ENCODE measurements at regions not wholly inside any gene's neighbourhood (a gene's known extent, or its start where the extent isn't known, plus 50 kb on each side); places are given as distances from the start of the nearest gene placed in this dataset.

- TF ChIP-seq CTCF (IDR thresholded peaks at IDR 0.05 in 2 of 3, conservative IDR thresholded peaks at IDR 0.05 in 1 of 3; ENCODE audit: control insufficient read depth in 2 of 3, extremely low read depth in 1 of 3, insufficient read depth in 1 of 3, low read depth in 3 of 3, low read length in 3 of 3), result no peak
Observed at GRCh38 chr17:20823905-20824304, 218.9 kb downstream of the USP22 start (continued).

GRCh38 chr17:20825539-20825938 lies 217.3 kb downstream of the USP22 start:
- SMC1A ChIA-PET (ENCODE audit: uncharacterized antibody, unreplicated experiment), result no interaction called here
- no peak for ATAC-seq
- Histone ChIP-seq H3K79me2 (ENCODE audit: control insufficient read depth, insufficient read depth, low read length) (no peaks in the 10 kb centered on the region), H3K4me1 (ENCODE audit: control insufficient read depth, insufficient read depth, low read length) (no peaks in the 10 kb centered on the region), H3K36me3 (ENCODE audit: control insufficient read depth in 2 of 2, insufficient read depth in 2 of 2, low read length in 1 of 2) (no peaks in the 10 kb centered on the region), H4K20me1 (ENCODE audit: control insufficient read depth, insufficient read depth) (no peaks in the 10 kb centered on the region), H2AFZ (ENCODE audit: control insufficient read depth, low read depth, low read length) (no peak overlapping the region), H3K27me3 (replicated peaks in 1 of 2; ENCODE audit: control insufficient read depth in 2 of 2, insufficient read depth in 2 of 2, low read length in 1 of 2) (no peaks in the 10 kb centered on the region), H3K27ac (ENCODE audit: control insufficient read depth, insufficient read depth) (no peak overlapping the region), H3K9me3 (replicated peaks; ENCODE audit: control insufficient read depth, insufficient read depth, low read length) (no peaks in the 10 kb centered on the region), H3K4me2 (ENCODE audit: control insufficient read depth, insufficient read depth) (no peak overlapping the region), H3K9ac (ENCODE audit: control insufficient read depth, insufficient read depth, low read length) (no peak overlapping the region), H3K4me3 (no peak overlapping the region)
- intact Hi-C loops (cut with micrococcal nuclease; ENCODE audit: unreplicated experiment), result no loop called here
- no TSS peak for BruUV-seq (replicated peaks)
- CTCF ChIA-PET, result no interaction called here
- TF ChIP-seq ATF3 (IDR thresholded peaks at IDR 0.05; ENCODE audit: borderline replicate concordance, extremely low read depth, low read depth, low read length) (no peak), JUNB (IDR thresholded peaks at IDR 0.05) (no peak), BACH1 (IDR thresholded peaks at IDR 0.05; ENCODE audit: borderline replicate concordance) (no peak), JUND (IDR thresholded peaks at IDR 0.05; ENCODE audit: low read depth, low read length) (no peak), IRF4 (IDR thresholded peaks at IDR 0.05; ENCODE audit: low read depth, low read length) (no peak), ATF2 (IDR thresholded peaks at IDR 0.05; ENCODE audit: low read length) (no peak), ZZZ3 (IDR thresholded peaks at IDR 0.05; ENCODE audit: control insufficient read depth, insufficient read length, low read depth) (no peak), POLR2AphosphoS5 (IDR thresholded peaks at IDR 0.05; ENCODE audit: low read length) (no peak), PAX8 (IDR thresholded peaks at IDR 0.05) (no peak), SUPT20H (IDR thresholded peaks at IDR 0.05; ENCODE audit: borderline replicate concordance, control insufficient read depth, low read depth, low read length) (no peak), ATF7 (IDR thresholded peaks at IDR 0.05; ENCODE audit: low read depth) (no peak), RFX5 (IDR thresholded peaks at IDR 0.05; ENCODE audit: low read depth, low read length) (no peak), RBBP5 (conservative IDR thresholded peaks at IDR 0.05) (no peak), USF2 (IDR thresholded peaks at IDR 0.05; ENCODE audit: borderline replicate concordance, low read depth, low read length) (no peak), NR2C1 (IDR thresholded peaks at IDR 0.05) (no peak), MEF2A (IDR thresholded peaks at IDR 0.05; ENCODE audit: insufficient read depth, low read depth, low read length) (no peak)
- RAD21 ChIA-PET (ENCODE audit: unreplicated experiment), result no interaction called here
- 66% methylated on average over 9 of the region's 9 CpGs for WGBS (ENCODE audit: insufficient coverage, insufficient replicate concordance, low lambda C conversion rate, missing lambda C conversion rate)
- in situ Hi-C loops (cut with MboI), result no loop called here
- FAIRE-seq, result no peak
- POLR2A ChIA-PET, result no interaction called here
- no peak for DNase-seq (ENCODE audit: low read depth, low spot score)

Data from GM12878 (cell line).